ENCODE measurements at regions not wholly inside any gene's neighbourhood (a gene's known extent, or its start where the extent isn't known, plus 50 kb on each side); places are given as distances from the start of the nearest gene placed in this dataset.
A peak's percentile ranks its signal among the peaks of the same experiment; 100 is the strongest.

DNA sequence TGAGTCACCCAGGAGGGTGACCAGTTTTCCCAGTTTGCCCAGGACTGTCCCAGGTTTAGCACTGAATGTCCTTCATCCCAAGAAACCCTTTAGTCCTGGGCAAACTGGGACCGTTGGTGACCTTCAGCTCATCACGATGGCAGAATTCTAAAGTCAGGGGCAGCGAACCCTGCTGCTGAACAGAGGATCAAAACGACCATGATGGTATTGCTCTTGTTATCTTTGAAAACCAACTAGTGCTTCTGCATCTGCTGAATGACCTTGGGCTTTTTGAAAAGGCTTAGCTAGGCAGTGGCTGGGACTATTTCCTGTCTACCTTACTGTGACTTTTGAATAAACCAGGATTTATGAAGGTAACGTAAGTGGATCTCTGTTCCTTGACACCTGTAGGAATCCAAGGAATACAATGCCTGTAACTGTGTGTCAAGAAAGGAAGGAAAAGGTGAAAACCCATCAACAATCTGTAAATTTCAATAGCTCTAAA, 281.9 kb downstream of the SOX9 start:
- ATAC-seq: no peak
- no peak for TF ChIP-seq BACH2 (CRISPR knock-in tag; IDR thresholded peaks at IDR 0.05; ENCODE audit: borderline replicate concordance)
- no peak for TF ChIP-seq ZFP30 (CRISPR knock-in tag; IDR thresholded peaks at IDR 0.05)

DNA sequence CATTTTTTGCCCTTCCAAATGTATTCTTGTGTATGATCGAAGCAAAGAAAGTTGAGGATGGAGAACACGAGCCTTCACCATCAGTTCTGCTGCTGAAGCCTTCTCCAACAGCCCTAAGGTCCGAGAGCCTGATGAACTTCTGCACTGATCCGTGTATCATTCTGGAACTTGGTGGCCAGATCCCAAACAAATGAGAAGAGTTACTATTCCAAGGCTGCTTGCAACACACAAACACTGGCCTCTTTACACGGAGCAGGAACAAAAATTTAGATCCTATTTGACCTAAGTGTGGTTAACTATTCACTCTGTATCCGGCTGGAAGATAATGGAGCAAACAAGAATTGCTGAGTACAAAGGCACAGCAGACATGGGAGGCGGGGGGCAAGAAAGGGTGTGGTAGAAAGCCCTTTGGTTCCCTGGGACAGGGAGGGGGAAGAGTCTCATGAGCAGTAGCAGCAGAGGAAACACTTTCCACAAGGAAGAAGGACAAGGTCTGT, 282.9 kb downstream of the SOX9 start:
- ATAC-seq: no peak

DNA sequence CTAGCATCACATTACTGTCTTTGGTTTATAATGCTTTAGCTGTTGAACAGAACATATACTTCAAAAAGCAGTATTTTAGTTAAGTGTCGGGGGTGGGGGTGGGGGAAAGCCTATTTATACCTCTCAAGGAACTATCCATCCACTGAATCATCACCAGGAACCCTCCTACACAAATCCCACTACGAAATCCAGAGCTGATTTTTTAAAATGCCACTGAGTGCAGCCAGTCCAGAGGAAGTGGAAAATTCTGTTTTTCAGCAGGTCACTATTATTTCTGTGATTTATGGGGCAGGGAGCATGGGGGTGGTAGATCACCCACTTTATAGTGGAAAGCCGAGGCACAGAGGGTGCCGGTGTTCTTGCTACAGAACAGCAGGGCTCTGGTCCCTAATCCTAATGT, 284.1 kb downstream of the SOX9 start:
- ATAC-seq: peak; percentile 38
- no peak for TF ChIP-seq PPARA (CRISPR knock-in tag; IDR thresholded peaks at IDR 0.05; ENCODE audit: borderline replicate concordance)
- TF ChIP-seq OSR1 (CRISPR knock-in tag; IDR thresholded peaks at IDR 0.05): no peak
- no peak for TF ChIP-seq ISL1 (CRISPR knock-in tag; IDR thresholded peaks at IDR 0.05)
- no peak for TF ChIP-seq ZNF565 (CRISPR knock-in tag; conservative IDR thresholded peaks at IDR 0.05; ENCODE audit: low read depth)
- TF ChIP-seq, protein P1, sequence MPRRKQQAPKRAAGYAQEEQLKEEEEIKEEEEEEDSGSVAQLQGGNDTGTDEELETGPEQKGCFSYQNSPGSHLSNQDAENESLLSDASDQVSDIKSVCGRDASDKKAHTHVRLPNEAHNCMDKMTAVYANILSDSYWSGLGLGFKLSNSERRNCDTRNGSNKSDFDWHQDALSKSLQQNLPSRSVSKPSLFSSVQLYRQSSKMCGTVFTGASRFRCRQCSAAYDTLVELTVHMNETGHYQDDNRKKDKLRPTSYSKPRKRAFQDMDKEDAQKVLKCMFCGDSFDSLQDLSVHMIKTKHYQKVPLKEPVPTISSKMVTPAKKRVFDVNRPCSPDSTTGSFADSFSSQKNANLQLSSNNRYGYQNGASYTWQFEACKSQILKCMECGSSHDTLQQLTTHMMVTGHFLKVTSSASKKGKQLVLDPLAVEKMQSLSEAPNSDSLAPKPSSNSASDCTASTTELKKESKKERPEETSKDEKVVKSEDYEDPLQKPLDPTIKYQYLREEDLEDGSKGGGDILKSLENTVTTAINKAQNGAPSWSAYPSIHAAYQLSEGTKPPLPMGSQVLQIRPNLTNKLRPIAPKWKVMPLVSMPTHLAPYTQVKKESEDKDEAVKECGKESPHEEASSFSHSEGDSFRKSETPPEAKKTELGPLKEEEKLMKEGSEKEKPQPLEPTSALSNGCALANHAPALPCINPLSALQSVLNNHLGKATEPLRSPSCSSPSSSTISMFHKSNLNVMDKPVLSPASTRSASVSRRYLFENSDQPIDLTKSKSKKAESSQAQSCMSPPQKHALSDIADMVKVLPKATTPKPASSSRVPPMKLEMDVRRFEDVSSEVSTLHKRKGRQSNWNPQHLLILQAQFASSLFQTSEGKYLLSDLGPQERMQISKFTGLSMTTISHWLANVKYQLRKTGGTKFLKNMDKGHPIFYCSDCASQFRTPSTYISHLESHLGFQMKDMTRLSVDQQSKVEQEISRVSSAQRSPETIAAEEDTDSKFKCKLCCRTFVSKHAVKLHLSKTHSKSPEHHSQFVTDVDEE (CRISPR knock-in tag; IDR thresholded peaks at IDR 0.05): no peak
- TF ChIP-seq ZNF70 (CRISPR knock-in tag; IDR thresholded peaks at IDR 0.05): no peak
- TF ChIP-seq ARNTL (CRISPR knock-in tag; IDR thresholded peaks at IDR 0.05; ENCODE audit: borderline replicate concordance, low read depth): no peak
- TF ChIP-seq, protein P2, sequence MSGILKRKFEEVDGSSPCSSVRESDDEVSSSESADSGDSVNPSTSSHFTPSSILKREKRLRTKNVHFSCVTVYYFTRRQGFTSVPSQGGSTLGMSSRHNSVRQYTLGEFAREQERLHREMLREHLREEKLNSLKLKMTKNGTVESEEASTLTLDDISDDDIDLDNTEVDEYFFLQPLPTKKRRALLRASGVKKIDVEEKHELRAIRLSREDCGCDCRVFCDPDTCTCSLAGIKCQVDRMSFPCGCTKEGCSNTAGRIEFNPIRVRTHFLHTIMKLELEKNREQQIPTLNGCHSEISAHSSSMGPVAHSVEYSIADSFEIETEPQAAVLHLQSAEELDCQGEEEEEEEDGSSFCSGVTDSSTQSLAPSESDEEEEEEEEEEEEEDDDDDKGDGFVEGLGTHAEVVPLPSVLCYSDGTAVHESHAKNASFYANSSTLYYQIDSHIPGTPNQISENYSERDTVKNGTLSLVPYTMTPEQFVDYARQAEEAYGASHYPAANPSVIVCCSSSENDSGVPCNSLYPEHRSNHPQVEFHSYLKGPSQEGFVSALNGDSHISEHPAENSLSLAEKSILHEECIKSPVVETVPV (CRISPR knock-in tag; IDR thresholded peaks at IDR 0.05): no peak
- TF ChIP-seq, protein P3, sequence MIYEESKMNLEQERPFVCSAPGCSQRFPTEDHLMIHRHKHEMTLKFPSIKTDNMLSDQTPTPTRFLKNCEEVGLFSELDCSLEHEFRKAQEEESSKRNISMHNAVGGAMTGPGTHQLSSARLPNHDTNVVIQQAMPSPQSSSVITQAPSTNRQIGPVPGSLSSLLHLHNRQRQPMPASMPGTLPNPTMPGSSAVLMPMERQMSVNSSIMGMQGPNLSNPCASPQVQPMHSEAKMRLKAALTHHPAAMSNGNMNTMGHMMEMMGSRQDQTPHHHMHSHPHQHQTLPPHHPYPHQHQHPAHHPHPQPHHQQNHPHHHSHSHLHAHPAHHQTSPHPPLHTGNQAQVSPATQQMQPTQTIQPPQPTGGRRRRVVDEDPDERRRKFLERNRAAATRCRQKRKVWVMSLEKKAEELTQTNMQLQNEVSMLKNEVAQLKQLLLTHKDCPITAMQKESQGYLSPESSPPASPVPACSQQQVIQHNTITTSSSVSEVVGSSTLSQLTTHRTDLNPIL (CRISPR knock-in tag; IDR thresholded peaks at IDR 0.05; ENCODE audit: low read depth): no peak
- TF ChIP-seq TCF4 (CRISPR knock-in tag; IDR thresholded peaks at IDR 0.05; ENCODE audit: borderline replicate concordance): no peak
- TF ChIP-seq, protein P4, sequence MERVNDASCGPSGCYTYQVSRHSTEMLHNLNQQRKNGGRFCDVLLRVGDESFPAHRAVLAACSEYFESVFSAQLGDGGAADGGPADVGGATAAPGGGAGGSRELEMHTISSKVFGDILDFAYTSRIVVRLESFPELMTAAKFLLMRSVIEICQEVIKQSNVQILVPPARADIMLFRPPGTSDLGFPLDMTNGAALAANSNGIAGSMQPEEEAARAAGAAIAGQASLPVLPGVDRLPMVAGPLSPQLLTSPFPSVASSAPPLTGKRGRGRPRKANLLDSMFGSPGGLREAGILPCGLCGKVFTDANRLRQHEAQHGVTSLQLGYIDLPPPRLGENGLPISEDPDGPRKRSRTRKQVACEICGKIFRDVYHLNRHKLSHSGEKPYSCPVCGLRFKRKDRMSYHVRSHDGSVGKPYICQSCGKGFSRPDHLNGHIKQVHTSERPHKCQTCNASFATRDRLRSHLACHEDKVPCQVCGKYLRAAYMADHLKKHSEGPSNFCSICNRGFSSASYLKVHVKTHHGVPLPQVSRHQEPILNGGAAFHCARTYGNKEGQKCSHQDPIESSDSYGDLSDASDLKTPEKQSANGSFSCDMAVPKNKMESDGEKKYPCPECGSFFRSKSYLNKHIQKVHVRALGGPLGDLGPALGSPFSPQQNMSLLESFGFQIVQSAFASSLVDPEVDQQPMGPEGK (CRISPR knock-in tag; IDR thresholded peaks at IDR 0.05; ENCODE audit: borderline replicate concordance): no peak
- TF ChIP-seq CSDC2 (CRISPR knock-in tag; IDR thresholded peaks at IDR 0.05): no peak
- no peak for TF ChIP-seq ESRRG (CRISPR knock-in tag; IDR thresholded peaks at IDR 0.05)
- no peak for TF ChIP-seq ZNF8 (CRISPR knock-in tag; IDR thresholded peaks at IDR 0.05)
- TF ChIP-seq ZFP30 (CRISPR knock-in tag; IDR thresholded peaks at IDR 0.05): no peak
- no peak for TF ChIP-seq ZC3H10 (CRISPR knock-in tag; IDR thresholded peaks at IDR 0.05)
- TF ChIP-seq, protein P5, sequence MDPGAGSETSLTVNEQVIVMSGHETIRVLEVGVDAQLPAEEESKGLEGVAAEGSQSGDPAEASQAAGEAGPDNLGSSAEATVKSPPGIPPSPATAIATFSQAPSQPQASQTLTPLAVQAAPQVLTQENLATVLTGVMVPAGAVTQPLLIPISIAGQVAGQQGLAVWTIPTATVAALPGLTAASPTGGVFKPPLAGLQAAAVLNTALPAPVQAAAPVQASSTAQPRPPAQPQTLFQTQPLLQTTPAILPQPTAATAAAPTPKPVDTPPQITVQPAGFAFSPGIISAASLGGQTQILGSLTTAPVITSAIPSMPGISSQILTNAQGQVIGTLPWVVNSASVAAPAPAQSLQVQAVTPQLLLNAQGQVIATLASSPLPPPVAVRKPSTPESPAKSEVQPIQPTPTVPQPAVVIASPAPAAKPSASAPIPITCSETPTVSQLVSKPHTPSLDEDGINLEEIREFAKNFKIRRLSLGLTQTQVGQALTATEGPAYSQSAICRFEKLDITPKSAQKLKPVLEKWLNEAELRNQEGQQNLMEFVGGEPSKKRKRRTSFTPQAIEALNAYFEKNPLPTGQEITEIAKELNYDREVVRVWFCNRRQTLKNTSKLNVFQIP (CRISPR knock-in tag; IDR thresholded peaks at IDR 0.05; ENCODE audit: borderline replicate concordance, low read depth): no peak
- TF ChIP-seq GLIS3 (CRISPR knock-in tag; IDR thresholded peaks at IDR 0.05): no peak
- TF ChIP-seq TOX (CRISPR knock-in tag; IDR thresholded peaks at IDR 0.05; ENCODE audit: borderline replicate concordance): no peak
- TF ChIP-seq RARB (CRISPR knock-in tag; IDR thresholded peaks at IDR 0.05): no peak

More for the DNA sequence above, 282.9 kb downstream of the SOX9 start:
- no peak for TF ChIP-seq GLIS3 (CRISPR knock-in tag; IDR thresholded peaks at IDR 0.05)
- TF ChIP-seq RARB (CRISPR knock-in tag; IDR thresholded peaks at IDR 0.05): no peak
- TF ChIP-seq ZNF8 (CRISPR knock-in tag; IDR thresholded peaks at IDR 0.05): no peak
- TF ChIP-seq OSR1 (CRISPR knock-in tag; IDR thresholded peaks at IDR 0.05): no peak
- TF ChIP-seq, protein P2 (CRISPR knock-in tag; IDR thresholded peaks at IDR 0.05): no peak
- no peak for TF ChIP-seq ZNF565 (CRISPR knock-in tag; conservative IDR thresholded peaks at IDR 0.05; ENCODE audit: low read depth)
- no peak for TF ChIP-seq ESRRG (CRISPR knock-in tag; IDR thresholded peaks at IDR 0.05)
- TF ChIP-seq ZFP30 (CRISPR knock-in tag; IDR thresholded peaks at IDR 0.05): no peak
